Type B pancreatic cell (in vitro differentiated cells): ENCODE measurements at regions not wholly inside any gene's neighbourhood (a gene's known extent, or its start where the extent isn't known, plus 50 kb on each side); places are given as distances from the start of the nearest gene placed in this dataset.
"Not testable (repeated sequence)": the region's sequence is repeated elsewhere in the genome, so short reads cannot be mapped to it uniquely, and the experiment has no call there.

ENCODE experiments used
- DNase-seq: peaks from one replicate; pipeline ENCODE4 v3.0.0; 2021; ENCODE audit warnings: mixed read lengths; ENCODE audit not compliant: unreplicated experiment; ENCODE audit errors: extremely low spot score
- H3K27ac Mint-ChIP-seq: 2 replicates; pipeline ENCODE4 v1.8.0; 2021; ENCODE audit warnings: mild to moderate bottlenecking, mixed read lengths
- H3K27me3 Mint-ChIP-seq: 2 replicates; pipeline ENCODE4 v1.8.0; 2021; ENCODE audit warnings: mixed read lengths
- H3K36me3 Mint-ChIP-seq: 2 replicates; pipeline ENCODE4 v1.8.0; 2021; ENCODE audit warnings: mixed read lengths
- H3K4me1 Mint-ChIP-seq: one replicate; pipeline ENCODE4 v1.8.0; 2021; ENCODE audit warnings: mixed read lengths; ENCODE audit not compliant: unreplicated experiment
- H3K4me3 Mint-ChIP-seq: 2 replicates; pipeline ENCODE4 v1.8.0; 2021; ENCODE audit warnings: mild to moderate bottlenecking, mixed read lengths
- H3K9me3 Mint-ChIP-seq: 2 replicates; pipeline ENCODE4 v1.8.0; 2021; ENCODE audit warnings: mixed read lengths
- CTCF ChIP-seq: fragments of 200-600 bp; sonication (generic); conservative IDR thresholded peaks from 2 replicates; pipeline ENCODE4 v1.5.0; 2021; ENCODE audit warnings: antibody characterized with exemption, mild to moderate bottlenecking

- H3K27ac Mint-ChIP-seq, result no peak overlapping the region
- DNase-seq, result no peak
- no peak overlapping the region for H3K4me3 Mint-ChIP-seq
- peaks cover 12% of the 10 kb centered on the region for H3K9me3 Mint-ChIP-seq
- H3K27me3 Mint-ChIP-seq, result no peaks in the 10 kb centered on the region
- TF ChIP-seq CTCF, result no peak
- H3K36me3 Mint-ChIP-seq, result no peaks in the 10 kb centered on the region
- H3K4me1 Mint-ChIP-seq, result no peaks in the 10 kb centered on the region
Measured at GRCh38 chr6:155638200-155638599, 182.6 kb upstream of the NOX3 start.

- Mint-ChIP-seq H3K9me3 (peaks cover under 1% of the 10 kb centered on the region), H3K4me3 (no peak overlapping the region), H3K36me3 (no peaks in the 10 kb centered on the region), H3K27ac (no peak overlapping the region), H3K4me1 (no peaks in the 10 kb centered on the region), H3K27me3 (no peaks in the 10 kb centered on the region)
- DNase-seq, result no peak
- TF ChIP-seq CTCF, result no peak
Measured at GRCh38 chr6:155635416-155635815, 179.8 kb upstream of the NOX3 start.

GRCh38 chr6:155630085-155630484 lies 174.4 kb upstream of the NOX3 start:
- H3K27me3 Mint-ChIP-seq, result no peaks in the 10 kb centered on the region
- no peak overlapping the region for H3K27ac Mint-ChIP-seq
- no peak for DNase-seq
- H3K36me3 Mint-ChIP-seq, result no peaks in the 10 kb centered on the region
- no peaks in the 10 kb centered on the region for H3K4me1 Mint-ChIP-seq
- TF ChIP-seq CTCF, result no peak
- H3K9me3 Mint-ChIP-seq, result no peaks in the 10 kb centered on the region
- H3K4me3 Mint-ChIP-seq, result no peak overlapping the region

- H3K4me3 Mint-ChIP-seq, result no peak overlapping the region
- no peak for DNase-seq
- no peaks in the 10 kb centered on the region for H3K9me3 Mint-ChIP-seq
- no peaks in the 10 kb centered on the region for H3K27me3 Mint-ChIP-seq
- TF ChIP-seq CTCF, result no peak
- no peaks in the 10 kb centered on the region for H3K36me3 Mint-ChIP-seq
- H3K4me1 Mint-ChIP-seq, result no peaks in the 10 kb centered on the region
- no peak overlapping the region for H3K27ac Mint-ChIP-seq
Measured at GRCh38 chr6:155629652-155630051, 174.0 kb upstream of the NOX3 start.

- no peaks in the 10 kb centered on the region for H3K36me3 Mint-ChIP-seq
- no peaks in the 10 kb centered on the region for H3K27me3 Mint-ChIP-seq
- H3K4me1 Mint-ChIP-seq, result no peaks in the 10 kb centered on the region
- H3K4me3 Mint-ChIP-seq, result no peak overlapping the region
- H3K27ac Mint-ChIP-seq, result no peak overlapping the region
- H3K9me3 Mint-ChIP-seq, result no peaks in the 10 kb centered on the region
- no peak for TF ChIP-seq CTCF
- no peak for DNase-seq
Measured at GRCh38 chr6:155628306-155628705, 172.7 kb upstream of the NOX3 start.

GRCh38 chr6:155627722-155628212 lies 172.1 kb upstream of the NOX3 start:
- not testable (repeated sequence) for H3K27ac Mint-ChIP-seq, H3K4me3 Mint-ChIP-seq, H3K27me3 Mint-ChIP-seq, H3K9me3 Mint-ChIP-seq, DNase-seq, H3K4me1 Mint-ChIP-seq, H3K36me3 Mint-ChIP-seq
